ENCODE measurements at regions not wholly inside any gene's neighbourhood (a gene's known extent, or its start where the extent isn't known, plus 50 kb on each side); places are given as distances from the start of the nearest gene placed in this dataset.

GRCh38 chr18:28690836-28691495 lies 514.0 kb upstream of the CDH2 start:
- Histone ChIP-seq H3K4me3 (ENCODE audit: low read length) (no peak overlapping the region), H3K27ac (ENCODE audit: low read depth, low read length) (no peak overlapping the region), H3K4me1 (ENCODE audit: control insufficient read depth, insufficient read depth, low read length) (no peaks in the 10 kb centered on the region), H3K9ac (ENCODE audit: low read length) (no peak overlapping the region), H3K36me3 (ENCODE audit: control insufficient read depth, insufficient read depth, low read length) (no peaks in the 10 kb centered on the region), H3K27me3 (ENCODE audit: control insufficient read depth, insufficient read depth, low read length) (no peaks in the 10 kb centered on the region)

- no peak overlapping the region for H3K27ac ChIP-seq (ENCODE audit: low read depth, low read length)
- H3K4me3 ChIP-seq (ENCODE audit: low read length) = no peak overlapping the region
- no peaks in the 10 kb centered on the region for H3K27me3 ChIP-seq (ENCODE audit: control insufficient read depth, insufficient read depth, low read length)
- H3K4me1 ChIP-seq (ENCODE audit: control insufficient read depth, insufficient read depth, low read length) = no peaks in the 10 kb centered on the region
- H3K9ac ChIP-seq (ENCODE audit: low read length) = no peak overlapping the region
- H3K36me3 ChIP-seq (ENCODE audit: control insufficient read depth, insufficient read depth, low read length) = no peaks in the 10 kb centered on the region
These were observed 513.2 kb upstream of the CDH2 start for GRCh38 chr18:28690100-28690499.

GRCh38 chr18:28689588-28689987 lies 512.7 kb upstream of the CDH2 start:
- H3K4me3 ChIP-seq (ENCODE audit: low read length) = no peak overlapping the region
- H3K27me3 ChIP-seq (ENCODE audit: control insufficient read depth, insufficient read depth, low read length) = no peaks in the 10 kb centered on the region
- no peaks in the 10 kb centered on the region for H3K4me1 ChIP-seq (ENCODE audit: control insufficient read depth, insufficient read depth, low read length)
- no peaks in the 10 kb centered on the region for H3K36me3 ChIP-seq (ENCODE audit: control insufficient read depth, insufficient read depth, low read length)
- no peak overlapping the region for H3K9ac ChIP-seq (ENCODE audit: low read length)
- H3K27ac ChIP-seq (ENCODE audit: low read depth, low read length) = no peak overlapping the region

- no peaks in the 10 kb centered on the region for H3K4me1 ChIP-seq (ENCODE audit: control insufficient read depth, insufficient read depth, low read length)
- H3K9ac ChIP-seq (ENCODE audit: low read length) = no peak overlapping the region
- H3K27ac ChIP-seq (ENCODE audit: low read depth, low read length) = no peak overlapping the region
- H3K27me3 ChIP-seq (ENCODE audit: control insufficient read depth, insufficient read depth, low read length) = no peaks in the 10 kb centered on the region
- no peak overlapping the region for H3K4me3 ChIP-seq (ENCODE audit: low read length)
- no peaks in the 10 kb centered on the region for H3K36me3 ChIP-seq (ENCODE audit: control insufficient read depth, insufficient read depth, low read length)
These were observed 507.9 kb upstream of the CDH2 start for GRCh38 chr18:28684746-28685355.

GRCh38 chr18:28682912-28683311 lies 506.0 kb upstream of the CDH2 start:
- H3K9ac ChIP-seq (ENCODE audit: low read length) = no peak overlapping the region
- no peaks in the 10 kb centered on the region for H3K36me3 ChIP-seq (ENCODE audit: control insufficient read depth, insufficient read depth, low read length)
- H3K27me3 ChIP-seq (ENCODE audit: control insufficient read depth, insufficient read depth, low read length) = no peaks in the 10 kb centered on the region
- H3K4me1 ChIP-seq (ENCODE audit: control insufficient read depth, insufficient read depth, low read length) = no peaks in the 10 kb centered on the region
- H3K27ac ChIP-seq (ENCODE audit: low read depth, low read length) = no peak overlapping the region
- H3K4me3 ChIP-seq (ENCODE audit: low read length) = no peak overlapping the region

- Histone ChIP-seq H3K27ac (ENCODE audit: low read depth, low read length) (no peak overlapping the region), H3K36me3 (ENCODE audit: control insufficient read depth, insufficient read depth, low read length) (no peaks in the 10 kb centered on the region), H3K9ac (ENCODE audit: low read length) (no peak overlapping the region)
These were observed 492.2 kb upstream of the CDH2 start for GRCh38 chr18:28669165-28669564.

GRCh38 chr18:28666216-28666615 lies 489.3 kb upstream of the CDH2 start:
- no peaks in the 10 kb centered on the region for H3K4me1 ChIP-seq (ENCODE audit: control insufficient read depth, insufficient read depth, low read length)
- no peak overlapping the region for H3K9ac ChIP-seq (ENCODE audit: low read length)
- no peaks in the 10 kb centered on the region for H3K36me3 ChIP-seq (ENCODE audit: control insufficient read depth, insufficient read depth, low read length)
- H3K27ac ChIP-seq (ENCODE audit: low read depth, low read length) = no peak overlapping the region
- no peak overlapping the region for H3K4me3 ChIP-seq (ENCODE audit: low read length)
- no peaks in the 10 kb centered on the region for H3K27me3 ChIP-seq (ENCODE audit: control insufficient read depth, insufficient read depth, low read length)

More at GRCh38 chr18:28669165-28669564, 492.2 kb upstream of the CDH2 start:
- Histone ChIP-seq H3K27me3 (ENCODE audit: control insufficient read depth, insufficient read depth, low read length) (no peaks in the 10 kb centered on the region), H3K4me1 (ENCODE audit: control insufficient read depth, insufficient read depth, low read length) (no peaks in the 10 kb centered on the region), H3K4me3 (ENCODE audit: low read length) (no peak overlapping the region)

- H3K27ac ChIP-seq (ENCODE audit: low read depth, low read length) = no peak overlapping the region
- no peak overlapping the region for H3K9ac ChIP-seq (ENCODE audit: low read length)
- no peaks in the 10 kb centered on the region for H3K4me1 ChIP-seq (ENCODE audit: control insufficient read depth, insufficient read depth, low read length)
- H3K27me3 ChIP-seq (ENCODE audit: control insufficient read depth, insufficient read depth, low read length) = no peaks in the 10 kb centered on the region
- H3K36me3 ChIP-seq (ENCODE audit: control insufficient read depth, insufficient read depth, low read length) = no peaks in the 10 kb centered on the region
- no peak overlapping the region for H3K4me3 ChIP-seq (ENCODE audit: low read length)
These were observed 481.0 kb upstream of the CDH2 start for GRCh38 chr18:28657961-28658360.

GRCh38 chr18:28652654-28653053 lies 475.7 kb upstream of the CDH2 start:
- no peak overlapping the region for H3K9ac ChIP-seq (ENCODE audit: low read length)
- H3K27me3 ChIP-seq (ENCODE audit: control insufficient read depth, insufficient read depth, low read length) = no peaks in the 10 kb centered on the region
- H3K4me1 ChIP-seq (ENCODE audit: control insufficient read depth, insufficient read depth, low read length) = no peaks in the 10 kb centered on the region
- H3K36me3 ChIP-seq (ENCODE audit: control insufficient read depth, insufficient read depth, low read length) = no peaks in the 10 kb centered on the region
- H3K4me3 ChIP-seq (ENCODE audit: low read length) = no peak overlapping the region
- H3K27ac ChIP-seq (ENCODE audit: low read depth, low read length) = no peak overlapping the region

GRCh38 chr18:28651298-28651697 lies 474.4 kb upstream of the CDH2 start:
- Histone ChIP-seq H3K27ac (ENCODE audit: low read depth, low read length) (no peak overlapping the region), H3K27me3 (ENCODE audit: control insufficient read depth, insufficient read depth, low read length) (no peaks in the 10 kb centered on the region), H3K9ac (ENCODE audit: low read length) (no peak overlapping the region), H3K4me1 (ENCODE audit: control insufficient read depth, insufficient read depth, low read length) (no peaks in the 10 kb centered on the region), H3K36me3 (ENCODE audit: control insufficient read depth, insufficient read depth, low read length) (no peaks in the 10 kb centered on the region), H3K4me3 (ENCODE audit: low read length) (no peak overlapping the region)

- H3K4me1 ChIP-seq (ENCODE audit: control insufficient read depth, insufficient read depth, low read length) = no peaks in the 10 kb centered on the region
- H3K36me3 ChIP-seq (ENCODE audit: control insufficient read depth, insufficient read depth, low read length) = no peaks in the 10 kb centered on the region
- H3K27me3 ChIP-seq (ENCODE audit: control insufficient read depth, insufficient read depth, low read length) = no peaks in the 10 kb centered on the region
- no peak overlapping the region for H3K9ac ChIP-seq (ENCODE audit: low read length)
- no peak overlapping the region for H3K27ac ChIP-seq (ENCODE audit: low read depth, low read length)
- no peak overlapping the region for H3K4me3 ChIP-seq (ENCODE audit: low read length)
These were observed 473.9 kb upstream of the CDH2 start for GRCh38 chr18:28650860-28651259.

GRCh38 chr18:28647961-28648360 lies 471.0 kb upstream of the CDH2 start:
- Histone ChIP-seq H3K36me3 (ENCODE audit: control insufficient read depth, insufficient read depth, low read length) (no peaks in the 10 kb centered on the region), H3K4me1 (ENCODE audit: control insufficient read depth, insufficient read depth, low read length) (no peaks in the 10 kb centered on the region), H3K4me3 (ENCODE audit: low read length) (no peak overlapping the region), H3K9ac (ENCODE audit: low read length) (no peak overlapping the region), H3K27ac (ENCODE audit: low read depth, low read length) (no peak overlapping the region), H3K27me3 (ENCODE audit: control insufficient read depth, insufficient read depth, low read length) (no peaks in the 10 kb centered on the region)

- no peak overlapping the region for H3K27ac ChIP-seq (ENCODE audit: low read depth, low read length)
- H3K9ac ChIP-seq (ENCODE audit: low read length) = no peak overlapping the region
- H3K27me3 ChIP-seq (ENCODE audit: control insufficient read depth, insufficient read depth, low read length) = no peaks in the 10 kb centered on the region
- no peak overlapping the region for H3K4me3 ChIP-seq (ENCODE audit: low read length)
- no peaks in the 10 kb centered on the region for H3K36me3 ChIP-seq (ENCODE audit: control insufficient read depth, insufficient read depth, low read length)
- no peaks in the 10 kb centered on the region for H3K4me1 ChIP-seq (ENCODE audit: control insufficient read depth, insufficient read depth, low read length)
These were observed 461.0 kb upstream of the CDH2 start for GRCh38 chr18:28637897-28638296.
